ENCODE measurements at regions not wholly inside any gene's neighbourhood (a gene's known extent, or its start where the extent isn't known, plus 50 kb on each side); places are given as distances from the start of the nearest gene placed in this dataset.

GRCh38 chr5:58366461-58366860 is 93.4 kb downstream of the PLK2 start:
- TF ChIP-seq CTCF (IDR thresholded peaks at IDR 0.05) (no peak), EZH2 (IDR thresholded peaks at IDR 0.05; ENCODE audit: borderline replicate concordance, insufficient read depth, low read depth, low read length, poor library complexity, severe bottlenecking) (no peak)
